OCI-LY1 (cell line): ENCODE measurements at regions not wholly inside any gene's neighbourhood (a gene's known extent, or its start where the extent isn't known, plus 50 kb on each side); places are given as distances from the start of the nearest gene placed in this dataset.

Experiments
- H2AFZ ChIP-seq: fragments of 200-600 bp; sonication (generic), shearing (Covaris generic); 2 replicates; pipeline ENCODE4 v1.6.0; 2014; ENCODE audit warnings: antibody characterized with exemption, mild to moderate bottlenecking, low read length
- H3F3A ChIP-seq: fragments of 200-600 bp; sonication (generic), shearing (Covaris generic); 2 replicates; pipeline ENCODE4 v1.6.0; 2014; ENCODE audit warnings: mild to moderate bottlenecking, antibody characterized with exemption, low read length, moderate library complexity; ENCODE audit not compliant: insufficient read depth
- H3K27ac ChIP-seq: fragments of 200-600 bp; sonication (generic); 2 replicates; pipeline ENCODE4 v1.5.1; 2014; ENCODE audit warnings: low read length, mixed run types, mild to moderate bottlenecking, low read depth; ENCODE audit not compliant: poor library complexity, severe bottlenecking
- H3K27me3 ChIP-seq: fragments of 200-600 bp; sonication (generic); 2 replicates; pipeline ENCODE4 v1.6.0; 2014; ENCODE audit warnings: antibody characterized with exemption, mild to moderate bottlenecking, low read length, moderate library complexity; ENCODE audit not compliant: insufficient read depth
- H3K36me3 ChIP-seq: fragments of 200-600 bp; sonication (generic); 2 replicates; pipeline ENCODE4 v1.6.1; 2014; ENCODE audit warnings: mild to moderate bottlenecking, antibody characterized with exemption, low read length, moderate library complexity, mixed read lengths; ENCODE audit not compliant: insufficient read depth
- H3K4me1 ChIP-seq: fragments of 200-600 bp; sonication (generic); 2 replicates; pipeline ENCODE4 v1.5.1; 2014; ENCODE audit warnings: mild to moderate bottlenecking, low read length, moderate library complexity; ENCODE audit not compliant: insufficient read depth, severe bottlenecking
- H3K4me2 ChIP-seq: fragments of 200-600 bp; sonication (generic), shearing (Covaris generic); 2 replicates; pipeline ENCODE4 v1.6.1; 2014; ENCODE audit warnings: low read length
- H3K4me3 ChIP-seq: fragments of 200-600 bp; sonication (generic); 2 replicates; pipeline ENCODE4 v1.5.1; 2014; ENCODE audit warnings: low read length, low read depth, mild to moderate bottlenecking, mixed read lengths; ENCODE audit not compliant: poor library complexity, severe bottlenecking
- H3K79me2 ChIP-seq: fragments of 200-600 bp; shearing (Covaris generic); 2 replicates; pipeline ENCODE4 v1.6.1; 2016; ENCODE audit warnings: mixed run types, low read length, mixed read lengths; ENCODE audit not compliant: insufficient read depth
- H3K9ac ChIP-seq: fragments of 200-600 bp; sonication (generic), shearing (Covaris generic); 2 replicates; pipeline ENCODE4 v1.6.1; 2014; ENCODE audit warnings: mild to moderate bottlenecking, low read length, mixed read lengths
- H3K9me2 ChIP-seq: fragments of 200-600 bp; sonication (generic), shearing (Covaris generic); 2 replicates; pipeline ENCODE4 v1.6.1; 2014; ENCODE audit warnings: low read depth, mild to moderate bottlenecking, low read length, mixed read lengths
- H3K9me3 ChIP-seq: fragments of 200-600 bp; shearing (Covaris generic); 2 replicates; pipeline ENCODE4 v1.6.1; 2014; ENCODE audit warnings: low read length, mixed read lengths
- H4K20me1 ChIP-seq: fragments of 200-600 bp; sonication (generic), shearing (Covaris generic); 2 replicates; pipeline ENCODE4 v1.6.0; 2016; ENCODE audit warnings: mild to moderate bottlenecking, low read length; ENCODE audit not compliant: insufficient read depth
- EZH2 ChIP-seq: fragments of 200-600 bp; sonication (generic), shearing (Covaris generic); IDR thresholded peaks from 2 replicates; pipeline ENCODE4 v1.8.0; 2017; ENCODE audit warnings: borderline replicate concordance, mixed run types, mild to moderate bottlenecking, antibody characterized with exemption, low read length, moderate library complexity, mixed read lengths
- TF ChIP-seq, protein P1 (sequence below): fragments of 200-600 bp; sonication (generic), shearing (Covaris generic); IDR thresholded peaks from 2 replicates; pipeline ENCODE4 v1.5.1; 2017; ENCODE audit warnings: mild to moderate bottlenecking, antibody characterized with exemption, low read length, moderate library complexity, mixed read lengths

DNA sequence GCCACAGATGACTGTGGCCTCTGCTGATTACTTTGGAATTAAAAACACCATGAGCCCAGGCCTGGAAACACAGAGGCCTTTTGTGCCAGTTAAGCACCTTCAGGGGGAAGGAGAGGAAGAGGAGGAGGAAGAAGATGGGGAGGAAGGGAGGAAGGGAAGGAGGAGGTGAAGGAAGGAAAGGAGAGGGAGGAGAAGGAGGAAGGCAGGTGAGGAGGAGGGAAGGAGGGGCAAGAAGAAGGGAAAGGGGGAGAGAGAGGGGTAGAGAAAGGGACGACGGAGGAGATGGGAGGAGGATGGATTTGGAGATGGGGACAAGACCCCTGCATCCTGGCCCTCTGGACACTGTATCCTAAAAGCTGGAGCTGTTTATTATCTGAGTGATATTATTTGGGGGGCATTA, 231.0 kb downstream of the UQCRFS1 start:
- Histone ChIP-seq H3K4me1 (no peaks in the 10 kb centered on the region), H3K27me3 (no peaks in the 10 kb centered on the region), H3K4me2 (no peak overlapping the region), H2AFZ (no peak overlapping the region), H3K36me3 (no peaks in the 10 kb centered on the region), H3K9ac (no peak overlapping the region), H3F3A (no peaks in the 10 kb centered on the region), H4K20me1 (no peaks in the 10 kb centered on the region), H3K4me3 (no peak overlapping the region), H3K27ac (no peak overlapping the region), H3K79me2 (no peaks in the 10 kb centered on the region), H3K9me3 (no peaks in the 10 kb centered on the region), H3K9me2 (no peaks in the 10 kb centered on the region)
- TF ChIP-seq, protein P1, sequence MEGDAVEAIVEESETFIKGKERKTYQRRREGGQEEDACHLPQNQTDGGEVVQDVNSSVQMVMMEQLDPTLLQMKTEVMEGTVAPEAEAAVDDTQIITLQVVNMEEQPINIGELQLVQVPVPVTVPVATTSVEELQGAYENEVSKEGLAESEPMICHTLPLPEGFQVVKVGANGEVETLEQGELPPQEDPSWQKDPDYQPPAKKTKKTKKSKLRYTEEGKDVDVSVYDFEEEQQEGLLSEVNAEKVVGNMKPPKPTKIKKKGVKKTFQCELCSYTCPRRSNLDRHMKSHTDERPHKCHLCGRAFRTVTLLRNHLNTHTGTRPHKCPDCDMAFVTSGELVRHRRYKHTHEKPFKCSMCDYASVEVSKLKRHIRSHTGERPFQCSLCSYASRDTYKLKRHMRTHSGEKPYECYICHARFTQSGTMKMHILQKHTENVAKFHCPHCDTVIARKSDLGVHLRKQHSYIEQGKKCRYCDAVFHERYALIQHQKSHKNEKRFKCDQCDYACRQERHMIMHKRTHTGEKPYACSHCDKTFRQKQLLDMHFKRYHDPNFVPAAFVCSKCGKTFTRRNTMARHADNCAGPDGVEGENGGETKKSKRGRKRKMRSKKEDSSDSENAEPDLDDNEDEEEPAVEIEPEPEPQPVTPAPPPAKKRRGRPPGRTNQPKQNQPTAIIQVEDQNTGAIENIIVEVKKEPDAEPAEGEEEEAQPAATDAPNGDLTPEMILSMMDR = no peak

DNA sequence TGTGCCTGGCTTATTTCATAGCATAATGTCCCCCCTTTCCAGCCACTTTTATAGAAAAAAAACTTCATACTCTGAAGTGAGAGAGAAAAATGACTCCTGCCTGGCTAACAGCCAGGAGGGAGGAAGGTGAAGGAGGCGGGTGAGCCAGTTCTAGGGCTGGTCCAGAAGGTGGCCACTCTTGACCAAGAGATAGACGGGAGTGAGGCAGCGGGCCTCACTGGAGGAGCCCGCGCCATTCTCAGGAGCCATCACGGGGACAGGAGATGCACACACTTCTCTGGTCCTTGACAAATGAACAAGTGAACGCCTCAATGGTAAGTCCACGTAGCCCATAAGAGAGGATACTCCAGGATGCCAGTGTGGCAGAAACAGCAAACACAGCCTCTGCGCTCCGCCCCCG, 231.4 kb downstream of the UQCRFS1 start:
- no peak for TF ChIP-seq EZH2
- TF ChIP-seq, protein P1 = no peak
- Histone ChIP-seq H2AFZ (no peak overlapping the region), H3K36me3 (no peaks in the 10 kb centered on the region), H3K9me3 (no peaks in the 10 kb centered on the region), H3K4me2 (no peak overlapping the region), H3K27me3 (no peaks in the 10 kb centered on the region), H3K4me1 (no peaks in the 10 kb centered on the region), H3F3A (no peaks in the 10 kb centered on the region), H3K9me2 (no peaks in the 10 kb centered on the region), H3K27ac (no peak overlapping the region), H3K9ac (no peak overlapping the region), H3K79me2 (no peaks in the 10 kb centered on the region), H4K20me1 (no peaks in the 10 kb centered on the region), H3K4me3 (no peak overlapping the region)

DNA sequence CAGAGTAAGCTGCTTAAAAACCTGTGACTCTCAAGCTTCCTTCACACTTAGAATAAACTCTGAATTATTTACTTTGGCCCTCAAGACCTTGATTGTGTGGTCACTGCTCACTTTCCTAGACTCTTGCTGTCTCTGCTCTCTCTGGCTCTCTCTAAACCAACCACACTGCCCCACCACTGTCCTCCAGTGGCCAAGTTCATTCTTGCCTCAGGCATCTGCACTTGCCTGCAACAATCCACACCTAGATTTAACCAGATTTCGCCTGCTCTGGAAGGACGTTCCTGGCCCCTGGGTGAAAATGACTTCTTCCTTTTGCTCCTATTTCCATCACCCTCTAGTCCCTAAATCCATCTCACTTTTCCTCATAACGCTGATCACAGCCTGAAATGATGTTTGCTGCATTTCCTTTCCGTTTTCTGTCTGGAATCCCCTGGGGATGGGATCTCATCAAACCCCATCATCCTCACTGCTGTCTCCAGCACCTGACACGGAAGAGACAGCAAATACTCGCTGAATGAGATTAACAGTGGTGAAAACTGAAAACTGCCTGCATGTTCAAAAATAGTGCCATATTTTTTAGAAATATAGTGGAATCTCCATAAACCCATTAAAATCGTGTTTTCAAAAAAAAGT, 232.6 kb downstream of the UQCRFS1 start:
- Histone ChIP-seq H3F3A (no peaks in the 10 kb centered on the region), H3K9ac (no peak overlapping the region), H3K27ac (no peak overlapping the region), H3K27me3 (no peaks in the 10 kb centered on the region), H3K9me3 (no peaks in the 10 kb centered on the region), H2AFZ (no peak overlapping the region), H3K4me3 (no peak overlapping the region), H3K79me2 (no peaks in the 10 kb centered on the region), H3K4me2 (no peak overlapping the region), H3K36me3 (no peaks in the 10 kb centered on the region), H3K4me1 (no peaks in the 10 kb centered on the region), H4K20me1 (no peaks in the 10 kb centered on the region), H3K9me2 (no peaks in the 10 kb centered on the region)
- TF ChIP-seq, protein P1 = no peak
- no peak for TF ChIP-seq EZH2
